ENCODE measurements at regions not wholly inside any gene's neighbourhood (a gene's known extent, or its start where the extent isn't known, plus 50 kb on each side); places are given as distances from the start of the nearest gene placed in this dataset.

DNA sequence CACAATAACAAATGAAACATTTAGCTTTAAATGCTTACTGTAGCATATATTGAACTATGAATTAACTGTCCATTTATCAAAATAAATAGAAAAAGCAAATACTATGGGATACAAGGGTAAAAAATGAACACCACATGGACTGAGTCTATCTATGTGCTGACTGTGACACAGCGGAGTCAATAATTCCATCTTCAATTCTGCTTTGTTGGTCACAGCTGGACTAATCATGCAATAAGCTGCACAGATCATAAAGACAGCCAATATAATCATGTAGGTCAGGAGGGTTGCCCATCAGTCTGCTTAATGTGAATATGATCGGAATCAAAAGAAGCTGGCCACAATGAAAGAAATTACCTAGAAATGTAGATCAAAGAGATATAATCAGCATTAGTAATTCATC is 95.7 kb upstream of the FAM47A start:
- TF ChIP-seq, protein P1, sequence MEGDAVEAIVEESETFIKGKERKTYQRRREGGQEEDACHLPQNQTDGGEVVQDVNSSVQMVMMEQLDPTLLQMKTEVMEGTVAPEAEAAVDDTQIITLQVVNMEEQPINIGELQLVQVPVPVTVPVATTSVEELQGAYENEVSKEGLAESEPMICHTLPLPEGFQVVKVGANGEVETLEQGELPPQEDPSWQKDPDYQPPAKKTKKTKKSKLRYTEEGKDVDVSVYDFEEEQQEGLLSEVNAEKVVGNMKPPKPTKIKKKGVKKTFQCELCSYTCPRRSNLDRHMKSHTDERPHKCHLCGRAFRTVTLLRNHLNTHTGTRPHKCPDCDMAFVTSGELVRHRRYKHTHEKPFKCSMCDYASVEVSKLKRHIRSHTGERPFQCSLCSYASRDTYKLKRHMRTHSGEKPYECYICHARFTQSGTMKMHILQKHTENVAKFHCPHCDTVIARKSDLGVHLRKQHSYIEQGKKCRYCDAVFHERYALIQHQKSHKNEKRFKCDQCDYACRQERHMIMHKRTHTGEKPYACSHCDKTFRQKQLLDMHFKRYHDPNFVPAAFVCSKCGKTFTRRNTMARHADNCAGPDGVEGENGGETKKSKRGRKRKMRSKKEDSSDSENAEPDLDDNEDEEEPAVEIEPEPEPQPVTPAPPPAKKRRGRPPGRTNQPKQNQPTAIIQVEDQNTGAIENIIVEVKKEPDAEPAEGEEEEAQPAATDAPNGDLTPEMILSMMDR (IDR thresholded peaks at IDR 0.05; ENCODE audit: borderline replicate concordance, insufficient read depth, low read depth, low read length) = no peak
- no peak overlapping the region for H3K4me3 ChIP-seq (ENCODE audit: low read depth, low read length)

- TF ChIP-seq, protein P1 (IDR thresholded peaks at IDR 0.05; ENCODE audit: borderline replicate concordance, insufficient read depth, low read depth, low read length) = no peak
- H3K4me3 ChIP-seq (ENCODE audit: low read depth, low read length) = no peak overlapping the region
Observed at GRCh38 chrX:34223574-34223973, 91.5 kb upstream of the FAM47A start.

DNA sequence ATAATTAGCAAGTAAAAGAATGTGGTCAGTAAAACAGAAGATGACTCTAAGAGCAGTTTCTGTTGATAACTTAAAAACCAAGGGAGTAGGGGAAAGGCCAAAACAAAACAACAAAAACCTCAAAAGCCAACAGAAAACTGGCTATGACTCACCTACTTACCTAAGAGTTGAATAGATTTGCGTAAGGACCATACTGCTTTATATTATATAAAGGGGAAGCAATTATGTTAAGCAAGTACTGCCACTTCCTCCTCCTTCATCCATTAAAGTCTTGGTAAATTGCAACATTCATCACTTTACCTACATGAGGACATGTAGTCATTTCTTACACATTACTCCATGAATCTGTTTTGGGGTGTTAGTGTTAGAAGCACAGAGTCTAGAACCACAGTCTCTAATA is 85.9 kb upstream of the FAM47A start:
- TF ChIP-seq, protein P1 (IDR thresholded peaks at IDR 0.05; ENCODE audit: borderline replicate concordance, insufficient read depth, low read depth, low read length) = no peak
- H3K4me3 ChIP-seq (ENCODE audit: low read depth, low read length) = no peak overlapping the region

DNA sequence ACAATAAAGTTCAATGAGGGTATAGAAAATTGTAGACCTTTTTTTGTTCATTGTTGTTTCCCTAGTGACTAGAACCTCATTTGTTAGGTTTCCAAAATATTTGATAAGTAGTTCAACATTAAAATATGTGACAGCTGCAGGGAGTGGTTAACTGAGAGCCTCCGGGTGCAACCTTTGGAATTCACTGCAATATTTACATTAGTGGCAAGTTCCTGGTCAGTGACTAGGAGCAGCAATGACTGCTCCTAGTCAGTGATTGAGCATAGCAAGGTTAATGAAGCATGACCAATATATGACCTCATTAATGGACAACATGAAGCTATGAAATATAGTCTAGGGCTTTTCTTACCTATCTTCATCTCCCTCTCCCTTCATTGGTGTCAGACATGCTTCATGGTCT is 65.8 kb upstream of the FAM47A start:
- TF ChIP-seq, protein P1 (IDR thresholded peaks at IDR 0.05; ENCODE audit: borderline replicate concordance, insufficient read depth, low read depth, low read length) = no peak
- no peak overlapping the region for H3K4me3 ChIP-seq (ENCODE audit: low read depth, low read length)

Data from GM12875 (cell line).